Glomerular visceral epithelial cell (primary cell): ENCODE measurements at regions not wholly inside any gene's neighbourhood (a gene's known extent, or its start where the extent isn't known, plus 50 kb on each side); places are given as distances from the start of the nearest gene placed in this dataset.

Experiments
- DNase-seq: peaks from one replicate; pipeline ENCODE4 v3.0.0-alpha.2; 2016; ENCODE audit errors: extremely low spot score

DNA sequence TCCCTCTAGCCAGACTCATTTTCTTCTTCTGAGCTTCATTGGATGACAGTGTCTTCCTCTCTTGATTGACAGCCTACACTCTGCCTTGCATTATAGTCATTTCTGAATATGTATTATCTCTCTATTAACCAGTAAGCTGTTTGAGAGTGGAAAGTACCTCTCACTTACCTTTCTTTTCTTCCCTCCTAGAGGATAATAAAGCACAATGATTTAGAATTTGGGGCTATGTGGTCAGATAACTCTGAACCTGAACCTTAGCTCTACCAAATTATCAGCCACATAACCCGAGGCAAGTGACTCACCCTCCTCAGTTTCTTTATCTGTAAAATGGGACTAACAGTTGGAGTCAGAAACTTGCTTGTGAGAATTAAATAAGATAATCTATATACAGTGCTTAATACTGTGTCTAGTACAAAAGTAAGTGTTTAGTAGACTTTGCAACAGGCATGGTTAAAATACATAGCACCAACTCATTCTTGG is 331.8 kb upstream of the TBL1XR1 start:
- DNase-seq = no peak

DNA sequence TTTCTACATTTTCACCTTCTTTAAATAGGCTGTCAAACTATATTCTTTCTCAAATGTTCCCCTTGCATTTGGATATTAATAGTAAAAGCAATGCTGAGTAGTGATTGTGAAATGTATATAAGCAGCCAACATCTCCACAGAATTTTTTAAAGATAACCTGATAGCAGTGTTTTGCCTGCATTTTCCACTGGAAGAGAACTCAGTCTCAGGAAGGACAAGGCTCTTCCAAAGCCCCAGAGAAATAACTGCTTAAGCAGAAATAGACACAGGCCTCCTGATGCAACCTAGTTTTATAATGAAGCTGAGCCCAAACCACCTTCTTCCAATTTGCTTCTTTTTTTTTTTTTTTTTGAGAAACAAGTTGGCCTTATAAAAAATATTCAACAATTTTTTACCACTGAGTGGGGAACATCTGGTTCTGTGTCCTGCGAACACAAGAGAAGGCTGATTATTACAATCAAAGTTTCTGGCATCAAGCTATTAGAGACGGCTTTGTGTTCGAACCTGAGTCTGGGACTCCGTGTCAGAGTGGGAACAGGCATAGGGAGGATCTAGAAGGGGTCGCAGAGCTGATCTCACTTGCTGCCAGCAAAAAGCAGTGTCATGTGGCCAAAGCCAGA is 332.5 kb upstream of the TBL1XR1 start:
- no peak for DNase-seq

DNA sequence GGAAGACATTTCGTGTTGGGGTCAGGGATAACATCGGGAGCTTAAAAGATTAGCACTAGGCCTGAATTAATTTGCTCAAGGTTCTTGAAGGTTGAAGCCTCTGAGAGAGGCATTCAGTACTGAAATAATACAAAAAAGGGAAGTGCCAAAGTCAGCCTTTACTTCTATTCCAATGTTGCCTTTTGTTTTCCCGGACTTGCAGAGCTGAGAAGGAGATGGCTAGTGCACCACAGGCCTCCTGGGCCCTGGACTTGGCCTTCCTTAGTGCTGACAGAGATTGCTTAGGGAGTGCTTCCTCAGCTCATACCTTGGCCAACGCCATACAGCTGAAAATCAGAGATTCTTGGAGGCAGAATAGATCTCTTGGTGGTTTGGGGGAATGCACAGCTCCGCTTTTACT is 333.6 kb upstream of the TBL1XR1 start:
- DNase-seq = no peak

DNA sequence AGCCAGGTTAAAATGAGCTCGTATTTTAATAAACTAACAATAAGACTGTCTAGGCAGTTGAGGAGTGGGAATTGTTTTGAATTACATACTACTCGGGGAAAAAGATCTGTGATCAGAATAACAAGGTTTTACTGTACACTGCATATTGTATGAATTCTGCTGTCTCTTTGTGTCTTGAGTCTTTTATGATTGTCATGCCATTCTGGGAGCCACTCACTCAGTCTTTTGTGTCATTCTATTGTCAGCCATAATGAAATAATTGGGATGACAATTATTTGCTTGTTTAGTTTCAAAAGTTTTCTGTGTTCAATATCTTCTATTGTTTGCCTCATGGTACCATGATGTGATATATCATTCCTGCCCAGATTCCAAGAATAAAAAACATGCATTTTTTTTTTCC is 339.6 kb upstream of the TBL1XR1 start:
- DNase-seq = no peak

DNA sequence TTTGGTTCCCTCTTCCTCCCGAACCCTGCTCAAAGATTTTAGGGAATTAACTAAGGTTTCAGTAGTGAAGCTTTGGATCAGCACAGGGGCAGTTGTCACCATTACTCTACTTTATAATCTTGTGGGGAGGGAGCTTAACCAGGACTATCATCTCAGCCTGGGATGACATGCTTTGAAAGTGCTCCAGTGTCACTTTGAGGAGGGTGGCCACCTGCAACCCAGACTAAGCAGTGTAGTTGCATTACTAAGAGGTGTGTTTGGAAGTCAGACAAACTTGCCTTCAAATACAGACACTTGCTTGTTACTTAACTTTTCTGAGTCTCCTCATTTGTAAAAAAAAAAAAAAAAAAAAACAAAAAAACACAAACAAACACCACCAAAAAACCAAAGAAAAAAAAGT is 340.3 kb upstream of the TBL1XR1 start:
- no peak for DNase-seq

DNA sequence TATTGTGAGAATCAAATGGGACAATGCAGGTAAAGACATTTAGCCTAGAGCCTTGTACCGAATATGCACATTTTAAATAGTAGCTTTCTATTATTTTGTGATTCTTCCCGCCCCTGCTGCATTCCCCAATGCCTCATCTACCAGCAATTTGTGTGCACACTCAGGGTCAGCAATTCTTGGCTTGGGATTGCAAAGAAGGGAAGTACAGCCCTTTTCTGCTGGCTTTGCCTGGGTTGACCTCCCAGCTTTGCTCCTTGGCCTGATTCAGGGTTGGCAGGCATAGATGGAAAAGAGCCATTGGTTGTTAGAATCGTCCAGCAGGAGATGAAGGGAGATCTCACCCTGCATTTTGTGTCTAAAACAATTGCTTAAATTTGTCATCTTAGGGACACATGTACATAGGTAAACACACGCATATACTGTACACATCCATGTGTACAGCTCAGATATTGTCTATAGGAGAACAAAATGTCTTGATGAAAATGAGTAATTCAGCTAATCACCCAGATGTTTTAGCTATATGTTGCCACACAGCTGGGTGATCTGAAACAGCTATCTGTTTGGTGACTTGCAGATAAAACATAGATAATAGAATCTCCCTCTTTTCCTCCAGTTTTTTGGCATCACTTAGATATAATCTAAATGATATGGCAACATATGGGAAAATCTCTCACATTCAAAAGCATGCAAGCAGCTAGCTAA is 340.9 kb upstream of the TBL1XR1 start:
- DNase-seq = no peak

DNA sequence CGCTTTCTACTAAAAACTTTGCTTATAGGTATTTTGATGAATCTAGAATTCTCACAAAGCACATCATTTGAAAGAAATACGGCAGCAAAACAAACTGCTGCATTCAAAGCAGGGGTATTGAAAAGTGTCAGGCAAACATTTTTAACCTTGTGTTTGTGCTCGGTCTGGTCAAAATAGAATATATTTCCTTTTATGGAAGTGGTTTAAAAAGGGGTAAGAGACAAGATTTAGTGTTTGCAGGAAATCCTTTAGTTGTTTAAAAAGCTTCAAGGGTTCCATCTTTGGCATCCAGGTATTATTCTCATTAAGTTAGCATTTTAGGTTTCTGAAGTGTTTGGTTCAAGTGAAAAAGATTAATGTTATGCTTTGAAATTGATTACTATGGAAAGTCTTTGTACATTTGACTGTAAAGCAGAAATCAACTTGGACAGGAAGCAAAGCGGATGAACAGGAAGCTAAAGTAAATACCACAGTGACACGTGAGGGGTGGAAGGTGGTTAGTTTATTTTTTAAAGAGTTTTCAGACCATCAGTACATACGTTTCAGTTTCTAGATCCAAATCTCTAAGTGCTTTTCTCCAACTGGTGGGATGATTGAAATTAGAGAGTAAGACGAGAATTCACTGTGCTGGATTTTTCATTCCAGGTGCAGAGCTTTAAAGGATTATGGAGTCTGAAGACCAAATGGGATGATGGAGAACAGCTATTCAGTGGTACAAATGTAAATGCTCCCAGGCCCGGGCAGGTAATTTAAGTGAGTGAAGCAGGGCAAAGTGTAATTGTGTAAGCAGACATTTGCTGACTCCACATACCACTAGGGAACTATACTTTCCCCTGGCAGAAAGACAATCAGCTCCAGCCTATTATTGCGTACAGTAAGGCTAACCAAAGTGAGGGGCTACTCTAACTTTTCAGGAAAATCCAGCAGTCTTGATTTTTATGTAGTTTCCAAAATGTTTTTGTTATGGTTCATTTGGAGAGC is 341.8 kb upstream of the TBL1XR1 start:
- DNase-seq = no peak

DNA sequence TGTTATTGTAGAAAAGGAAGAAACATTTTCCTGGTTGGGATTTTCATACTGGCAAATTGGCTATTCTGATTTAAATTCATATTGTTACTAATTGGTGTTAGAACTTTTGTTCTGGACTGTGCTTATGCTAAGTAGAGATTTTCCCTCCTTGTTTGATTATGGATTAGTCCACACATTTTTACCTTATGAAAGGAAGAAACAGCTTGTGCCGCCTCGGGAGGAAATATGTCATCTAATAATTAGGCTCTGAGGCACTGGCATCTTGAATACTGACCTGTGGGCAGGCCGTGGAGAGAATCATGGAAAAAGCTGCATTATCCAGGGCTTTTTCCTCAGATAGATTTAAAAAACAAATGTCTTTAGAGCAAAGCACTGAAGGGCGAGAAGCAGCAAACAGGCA is 344.3 kb upstream of the TBL1XR1 start:
- DNase-seq = no peak

DNA sequence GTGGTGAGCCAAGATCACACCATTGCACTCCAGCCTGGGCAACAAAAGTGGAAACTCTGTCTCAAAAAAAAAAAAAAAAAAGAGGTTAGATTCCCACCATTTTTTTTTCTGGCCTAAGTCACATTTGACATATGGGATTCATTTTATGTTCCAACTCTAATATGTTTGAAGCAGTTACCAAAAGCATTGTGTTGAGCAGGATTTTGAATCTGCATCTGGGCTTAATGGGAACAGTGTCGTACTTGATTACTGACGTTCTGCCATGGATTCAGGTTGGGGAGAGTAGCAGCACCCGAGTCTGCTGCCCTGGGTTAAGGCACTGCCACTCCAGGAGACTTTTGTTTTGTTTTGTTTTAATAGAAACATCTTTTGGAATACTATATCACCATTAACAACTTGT is 348.7 kb upstream of the TBL1XR1 start:
- no peak for DNase-seq

DNA sequence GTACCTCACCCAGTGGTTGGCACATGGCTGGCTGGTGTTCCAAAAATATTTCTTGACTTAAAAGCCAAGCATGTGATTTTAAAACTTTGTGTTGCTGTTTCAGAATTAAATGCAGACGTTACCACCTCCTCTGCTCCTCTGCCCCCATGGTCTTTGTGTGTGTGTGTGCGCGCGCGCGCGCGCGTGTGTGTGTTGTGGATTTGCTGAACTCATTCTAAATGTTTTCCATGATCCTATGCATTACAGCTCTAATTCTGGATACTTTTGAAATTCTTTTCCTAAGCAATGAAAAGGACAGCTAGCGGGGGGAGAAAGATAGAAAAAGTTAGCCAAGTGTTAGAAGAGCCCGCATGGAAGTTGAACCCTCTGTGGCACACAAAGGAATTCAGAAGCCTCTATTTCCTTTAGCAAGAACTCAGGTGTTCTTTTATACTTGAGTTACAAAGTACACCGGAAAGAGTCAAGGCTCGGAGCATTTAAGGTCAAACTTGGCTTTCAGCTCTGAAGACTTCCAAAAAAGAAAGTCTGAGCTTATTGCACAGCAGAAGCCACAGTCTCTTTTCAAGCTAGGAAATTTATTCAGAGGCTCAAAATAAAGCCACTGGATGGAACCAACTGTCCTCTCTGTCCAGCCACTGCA is 350.5 kb upstream of the TBL1XR1 start:
- no peak for DNase-seq

DNA sequence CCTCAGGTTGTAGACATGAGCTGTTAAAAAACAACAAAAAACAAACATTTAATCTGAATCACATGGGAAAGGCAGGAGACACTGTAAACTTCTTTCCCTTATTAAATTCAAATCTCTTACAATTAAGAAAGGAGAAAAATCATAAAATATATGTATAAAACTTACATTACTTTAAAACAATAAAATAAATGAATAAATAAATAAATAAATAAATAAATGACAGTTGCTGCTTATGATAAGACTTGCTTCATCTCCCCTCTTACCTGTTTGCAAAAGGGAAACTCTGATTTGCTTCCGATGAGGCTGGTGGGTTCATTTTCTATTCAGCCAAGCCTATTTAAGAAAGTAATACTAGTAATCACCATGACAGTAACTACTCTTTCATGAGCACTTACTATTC is 353.4 kb upstream of the TBL1XR1 start:
- no peak for DNase-seq

DNA sequence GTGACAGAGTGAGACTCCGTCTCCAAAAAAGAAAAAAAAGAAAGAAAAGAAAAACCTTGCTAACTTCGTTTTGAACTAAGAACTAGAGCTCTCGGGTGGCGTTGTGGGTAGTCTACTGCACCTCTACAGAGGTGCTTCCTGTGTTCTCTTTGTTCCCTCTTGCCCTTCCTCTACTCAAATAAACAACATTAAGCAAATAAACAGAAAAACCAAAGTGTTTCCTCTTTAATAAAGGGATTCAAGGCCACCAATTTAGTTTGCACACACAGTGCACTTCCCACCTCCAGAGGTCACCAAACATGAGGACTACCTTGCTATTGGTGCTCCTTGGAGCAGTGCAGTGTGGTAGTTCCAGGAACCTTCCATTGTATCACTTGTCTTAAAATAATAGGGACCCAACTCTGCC is 354.2 kb upstream of the TBL1XR1 start:
- DNase-seq = no peak

DNA sequence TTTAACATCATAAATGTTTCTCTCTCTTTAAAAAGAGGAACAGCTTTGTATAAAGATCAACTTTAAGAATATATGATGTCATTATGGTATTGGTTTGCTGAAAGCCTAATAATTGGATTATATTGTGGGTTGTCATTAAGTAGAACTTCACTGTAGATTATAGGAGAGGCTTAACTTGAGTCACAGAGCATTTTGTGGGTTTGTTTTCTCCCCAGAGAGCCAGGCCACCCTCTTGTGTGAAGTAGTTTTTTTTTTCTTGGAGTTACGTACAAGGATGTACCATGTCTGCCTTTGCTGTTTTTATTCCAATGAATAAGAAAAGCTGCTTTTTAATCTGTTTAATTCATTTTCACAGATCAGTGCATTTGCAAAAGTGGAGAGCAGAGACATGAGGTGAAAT is 354.8 kb upstream of the TBL1XR1 start:
- DNase-seq = no peak

DNA sequence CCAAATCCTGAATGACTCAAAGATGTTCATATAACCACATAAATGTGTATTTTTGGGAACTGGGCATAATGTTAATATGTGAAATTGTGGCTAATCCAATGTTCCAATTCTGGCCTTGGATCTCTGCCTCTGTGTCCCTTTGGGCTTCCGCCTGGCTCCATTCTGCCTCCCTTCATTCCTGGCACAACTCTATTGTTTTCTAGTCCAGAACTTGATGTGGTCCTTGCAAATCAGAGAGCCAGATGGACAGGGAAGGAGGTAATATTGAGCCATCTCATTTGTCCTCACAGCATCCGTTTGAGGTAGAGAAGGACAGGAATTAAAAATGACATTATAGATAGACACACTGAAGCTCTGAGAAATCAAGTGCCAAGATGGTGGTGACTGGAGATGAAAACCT is 355.7 kb upstream of the TBL1XR1 start:
- no peak for DNase-seq

DNA sequence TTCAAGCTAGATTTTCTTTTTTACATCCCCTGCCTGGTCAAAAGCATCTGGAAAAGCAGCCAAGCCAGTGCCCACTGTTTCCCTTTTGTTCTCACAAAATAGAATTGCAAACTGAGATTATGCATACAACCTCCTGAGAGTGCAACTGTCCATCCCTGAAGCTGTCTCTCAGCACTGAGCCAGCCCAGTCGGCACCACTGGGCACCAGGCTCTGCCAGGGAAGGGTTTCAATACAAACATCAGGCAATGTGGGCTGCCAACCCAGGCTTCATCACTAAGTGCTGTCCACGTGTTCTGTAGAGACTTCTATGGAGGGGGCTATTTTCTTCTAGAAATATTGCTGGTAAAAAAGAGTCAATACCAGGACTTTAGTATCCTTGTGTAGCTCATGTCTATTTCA is 356.3 kb upstream of the TBL1XR1 start:
- no peak for DNase-seq

DNA sequence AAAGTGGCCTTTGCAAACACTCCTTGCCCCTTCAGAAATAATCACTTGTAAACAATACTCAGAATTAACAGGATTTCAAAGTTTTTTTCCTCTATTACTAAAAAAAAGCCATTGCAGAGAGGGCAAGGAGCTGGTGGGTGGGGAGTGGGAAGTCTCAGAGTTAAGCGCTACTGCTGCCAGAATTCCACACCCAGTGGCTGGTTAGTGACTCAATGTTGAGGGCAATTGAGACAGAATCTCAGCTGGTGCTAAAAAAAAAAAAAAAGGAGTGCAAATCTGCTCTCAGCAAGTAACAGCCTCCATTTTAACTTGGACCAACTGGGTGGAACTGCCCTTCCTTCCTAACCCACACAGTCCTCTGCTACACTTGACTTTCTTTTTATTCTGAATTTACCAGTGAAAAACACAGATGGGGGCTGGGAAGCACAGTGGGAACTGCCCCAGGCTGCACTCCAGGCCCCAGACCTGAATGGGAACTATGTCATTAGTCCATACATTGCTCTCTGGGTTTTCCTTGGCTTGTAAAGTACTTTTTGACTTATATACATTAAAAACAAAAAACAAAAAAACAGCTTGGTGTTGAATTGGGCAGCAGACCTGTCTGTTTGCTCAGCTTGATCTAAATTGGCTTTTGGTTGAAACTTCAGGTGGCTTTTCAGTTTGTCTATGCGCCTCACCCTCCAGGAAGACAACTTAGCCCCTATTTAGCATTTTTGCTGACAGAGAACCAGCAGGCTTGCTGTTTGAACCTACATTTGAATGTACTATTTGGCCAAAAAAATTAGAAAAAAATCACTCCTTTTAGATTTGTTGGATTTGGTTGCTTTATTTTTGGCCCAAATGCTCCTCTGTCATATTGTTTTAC is 357.8 kb upstream of the TBL1XR1 start:
- DNase-seq = peak; percentile 65

DNA sequence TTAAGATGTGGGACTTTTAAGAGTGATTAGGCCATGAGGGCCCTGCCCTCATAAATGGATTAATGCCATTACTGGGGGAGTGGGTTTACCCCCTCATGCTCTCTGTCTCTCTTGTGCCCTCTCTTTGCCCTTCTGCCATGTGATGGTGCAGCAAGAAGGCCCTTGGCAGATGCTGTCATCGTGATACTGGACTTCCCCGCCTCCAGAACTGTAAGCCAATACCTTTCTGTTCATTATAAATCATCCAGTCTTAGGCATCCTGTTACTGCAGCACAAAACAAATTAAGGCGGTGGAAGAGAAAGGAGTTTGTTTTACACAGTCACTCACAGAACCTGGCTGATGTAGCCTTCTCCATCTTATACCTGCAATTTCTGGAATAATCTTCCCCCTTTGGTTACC is 360.3 kb upstream of the TBL1XR1 start:
- no peak for DNase-seq

DNA sequence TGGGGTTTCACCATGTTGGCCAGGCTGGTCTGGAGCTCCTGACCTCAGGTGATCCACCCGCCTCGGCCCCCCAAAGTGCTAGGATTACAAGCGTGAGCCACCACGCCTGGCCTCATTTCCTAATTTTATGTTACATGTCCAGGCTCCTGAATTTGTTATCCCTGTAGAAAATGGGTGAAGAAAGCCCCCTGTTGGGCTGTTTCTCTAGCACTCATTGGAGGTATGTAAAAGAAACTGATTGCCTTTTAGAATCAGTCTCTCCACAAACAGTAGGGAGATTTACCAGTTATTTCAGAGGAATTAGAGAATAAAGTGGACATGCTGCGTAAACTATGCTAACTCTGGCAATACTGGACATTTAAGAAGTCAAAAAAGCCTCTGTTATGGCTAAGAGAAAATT is 364.1 kb upstream of the TBL1XR1 start:
- DNase-seq = no peak

DNA sequence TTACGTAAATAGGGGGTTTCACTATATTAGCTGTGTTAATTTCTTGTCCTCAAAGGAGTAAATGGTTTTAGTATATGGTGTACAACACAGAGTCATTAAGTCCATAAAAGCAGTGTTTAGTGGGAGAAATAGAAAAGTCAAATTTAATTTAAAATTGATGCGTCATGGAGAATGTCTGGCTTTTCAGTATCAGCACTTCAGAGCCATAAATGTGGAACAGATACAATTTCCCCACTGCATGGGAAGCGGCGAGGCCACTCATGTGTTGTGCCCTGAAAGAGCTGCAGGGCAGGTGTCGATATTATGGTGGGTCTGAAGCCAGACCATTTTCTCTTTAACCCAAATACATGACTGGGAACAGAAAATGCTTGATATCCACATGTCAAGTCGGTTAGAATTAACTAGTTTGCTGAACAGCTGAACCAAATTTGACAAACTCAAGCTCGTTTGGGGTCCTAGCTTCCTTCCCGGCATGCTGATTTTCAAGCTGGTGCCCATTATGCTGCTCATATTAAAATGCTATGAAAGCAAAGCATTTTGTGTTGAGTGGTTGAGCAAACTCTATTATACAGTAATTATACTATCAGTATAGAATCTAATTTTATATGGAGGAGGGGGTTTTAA is 364.6 kb upstream of the TBL1XR1 start:
- DNase-seq = no peak

DNA sequence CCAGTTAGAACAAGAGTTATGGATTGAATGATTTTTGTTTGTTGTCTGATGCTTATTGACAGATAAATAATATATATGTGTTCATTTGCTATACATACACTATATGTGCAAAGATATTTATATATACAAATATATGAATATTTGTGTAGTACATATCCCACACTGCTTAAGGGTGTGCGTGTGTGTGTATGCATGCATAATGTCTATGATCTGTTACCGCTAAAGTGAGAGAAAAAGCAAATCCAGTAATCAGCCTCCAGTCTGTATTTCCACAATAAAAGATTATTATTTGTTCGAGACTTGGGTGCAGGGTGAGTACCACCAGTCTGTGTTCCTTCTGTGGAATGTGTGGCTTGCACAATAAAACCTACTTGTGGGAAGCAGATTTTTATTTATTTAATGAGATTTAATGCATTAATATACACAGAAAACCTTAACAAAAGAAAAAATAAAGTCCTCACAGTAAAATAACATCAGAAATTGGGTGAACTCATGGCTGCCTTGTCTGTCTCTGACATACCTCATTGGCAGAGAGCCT is 366.0 kb upstream of the TBL1XR1 start:
- no peak for DNase-seq
